ENCODE measurements at regions not wholly inside any gene's neighbourhood (a gene's known extent, or its start where the extent isn't known, plus 50 kb on each side); places are given as distances from the start of the nearest gene placed in this dataset.

DNA sequence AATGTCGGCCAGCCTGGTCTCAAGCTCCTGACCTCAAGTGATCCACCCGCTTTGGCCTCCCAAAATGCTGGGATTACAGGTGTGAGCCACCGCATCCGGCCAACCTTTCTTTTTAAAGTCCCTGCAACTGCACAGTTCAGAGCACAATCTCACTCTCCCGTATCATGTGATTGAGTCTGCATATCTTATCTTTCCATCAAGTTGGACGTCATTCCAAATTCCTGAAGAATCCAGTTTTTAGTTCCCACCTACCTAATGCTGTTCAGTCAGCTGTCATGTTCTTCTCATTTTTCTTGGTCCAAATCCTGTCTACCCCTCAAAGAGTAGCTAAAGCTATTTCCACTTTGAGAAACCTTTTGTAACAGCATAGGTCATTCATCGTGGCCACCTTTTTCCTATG lies 110.8 kb upstream of the FBXO11 start:
- TF ChIP-seq, protein P1, sequence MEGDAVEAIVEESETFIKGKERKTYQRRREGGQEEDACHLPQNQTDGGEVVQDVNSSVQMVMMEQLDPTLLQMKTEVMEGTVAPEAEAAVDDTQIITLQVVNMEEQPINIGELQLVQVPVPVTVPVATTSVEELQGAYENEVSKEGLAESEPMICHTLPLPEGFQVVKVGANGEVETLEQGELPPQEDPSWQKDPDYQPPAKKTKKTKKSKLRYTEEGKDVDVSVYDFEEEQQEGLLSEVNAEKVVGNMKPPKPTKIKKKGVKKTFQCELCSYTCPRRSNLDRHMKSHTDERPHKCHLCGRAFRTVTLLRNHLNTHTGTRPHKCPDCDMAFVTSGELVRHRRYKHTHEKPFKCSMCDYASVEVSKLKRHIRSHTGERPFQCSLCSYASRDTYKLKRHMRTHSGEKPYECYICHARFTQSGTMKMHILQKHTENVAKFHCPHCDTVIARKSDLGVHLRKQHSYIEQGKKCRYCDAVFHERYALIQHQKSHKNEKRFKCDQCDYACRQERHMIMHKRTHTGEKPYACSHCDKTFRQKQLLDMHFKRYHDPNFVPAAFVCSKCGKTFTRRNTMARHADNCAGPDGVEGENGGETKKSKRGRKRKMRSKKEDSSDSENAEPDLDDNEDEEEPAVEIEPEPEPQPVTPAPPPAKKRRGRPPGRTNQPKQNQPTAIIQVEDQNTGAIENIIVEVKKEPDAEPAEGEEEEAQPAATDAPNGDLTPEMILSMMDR (IDR thresholded peaks at IDR 0.05): no peak
- no peak for TF ChIP-seq POLR2A (IDR thresholded peaks at IDR 0.05)

Measured in right lobe of liver (tissue), 4 donors.